ENCODE measurements at regions not wholly inside any gene's neighbourhood (a gene's known extent, or its start where the extent isn't known, plus 50 kb on each side); places are given as distances from the start of the nearest gene placed in this dataset.
"Not testable (repeated sequence)": the region's sequence is repeated elsewhere in the genome, so short reads cannot be mapped to it uniquely, and the experiment has no call there.

DNA sequence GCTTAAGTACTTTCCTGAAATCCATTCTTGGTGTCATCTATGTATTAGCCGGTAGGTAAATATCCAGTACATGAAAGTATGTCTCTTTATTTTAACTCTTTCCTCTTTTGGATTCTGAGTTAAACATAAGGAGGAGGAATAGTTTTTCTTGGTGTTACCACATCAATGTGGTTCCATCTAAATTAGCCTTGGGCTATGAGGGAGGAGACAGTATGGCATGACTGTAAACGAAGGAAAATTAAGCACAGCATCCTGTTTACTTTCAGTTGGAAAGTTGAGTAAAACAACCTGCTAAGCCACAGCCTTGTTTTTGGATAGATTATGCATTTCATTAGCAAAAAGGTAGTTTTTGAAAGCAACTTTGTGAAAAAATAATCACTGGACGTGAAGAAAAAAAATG lies 693.0 kb upstream of the SOX9 start:
- DNase-seq = no peak

DNA sequence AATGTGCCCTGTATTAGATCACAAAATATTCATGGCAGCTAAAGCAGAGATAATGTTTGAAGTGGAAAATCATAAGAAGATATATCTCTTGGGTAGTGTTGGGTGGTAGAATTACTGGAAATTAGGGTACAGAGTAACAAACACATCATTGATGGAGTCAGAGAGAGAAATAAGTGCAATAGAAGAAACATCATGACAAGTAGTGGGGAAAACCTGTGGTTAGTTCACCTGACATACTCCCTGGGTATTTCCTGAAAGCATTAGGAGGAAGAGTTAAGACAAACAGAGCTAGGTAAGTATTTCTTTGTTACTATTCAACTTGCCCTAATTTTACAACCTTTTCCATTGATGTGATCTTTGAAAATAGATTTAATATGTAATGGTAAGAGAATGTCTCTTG lies 691.9 kb upstream of the SOX9 start:
- no peak for DNase-seq

GRCh38 chr17:71430281-71430680 lies 690.5 kb upstream of the SOX9 start:
- no peak for DNase-seq

DNA sequence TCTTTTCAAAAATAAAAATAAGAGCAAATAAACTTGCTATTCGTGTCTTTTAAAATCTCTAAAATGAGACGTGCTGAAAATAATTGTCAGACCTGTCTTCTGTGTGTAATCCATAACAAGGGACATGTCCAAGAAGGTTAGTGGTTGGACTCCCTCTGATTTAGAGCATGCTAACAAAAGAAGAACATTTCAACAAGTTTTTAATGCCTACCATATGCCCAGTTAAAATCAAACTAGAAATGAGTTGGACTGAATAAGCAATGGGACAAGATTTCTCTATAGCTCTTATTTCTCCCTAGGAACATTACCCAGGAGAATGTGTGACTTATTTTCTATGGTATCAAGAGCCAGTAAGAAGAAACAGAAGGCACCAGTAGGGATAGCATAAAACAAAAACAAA lies 689.7 kb upstream of the SOX9 start:
- no peak for DNase-seq

- no peak for DNase-seq
Measured at GRCh38 chr17:71432378-71433315, 688.2 kb upstream of the SOX9 start.

GRCh38 chr17:71434716-71435115 lies 686.1 kb upstream of the SOX9 start:
- no peak for DNase-seq

GRCh38 chr17:71436479-71436878 lies 684.3 kb upstream of the SOX9 start:
- DNase-seq = no peak

DNA sequence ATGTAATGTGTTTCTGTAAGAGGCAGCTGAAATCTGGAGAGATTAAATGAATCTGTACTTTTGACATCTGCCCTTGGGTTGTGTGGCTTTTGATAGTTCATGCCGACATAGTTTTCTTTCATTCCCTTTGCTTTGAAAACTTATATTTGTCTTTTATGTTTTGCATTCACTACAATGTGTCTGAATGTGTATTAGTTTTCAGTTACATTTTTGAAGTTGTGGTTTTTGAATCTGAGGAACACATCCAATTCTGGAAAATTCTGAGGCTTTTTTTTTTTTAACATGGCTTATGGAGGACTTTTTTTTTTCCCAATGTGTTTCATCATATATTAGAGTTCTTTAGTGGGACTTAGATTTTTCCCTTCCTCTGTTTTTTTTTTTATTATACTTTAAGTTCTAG lies 683.7 kb upstream of the SOX9 start:
- no peak for DNase-seq

GRCh38 chr17:71438631-71439146 lies 682.1 kb upstream of the SOX9 start:
- DNase-seq = no peak

- no peak for DNase-seq
Measured at GRCh38 chr17:71440513-71440912, 680.3 kb upstream of the SOX9 start.

DNA sequence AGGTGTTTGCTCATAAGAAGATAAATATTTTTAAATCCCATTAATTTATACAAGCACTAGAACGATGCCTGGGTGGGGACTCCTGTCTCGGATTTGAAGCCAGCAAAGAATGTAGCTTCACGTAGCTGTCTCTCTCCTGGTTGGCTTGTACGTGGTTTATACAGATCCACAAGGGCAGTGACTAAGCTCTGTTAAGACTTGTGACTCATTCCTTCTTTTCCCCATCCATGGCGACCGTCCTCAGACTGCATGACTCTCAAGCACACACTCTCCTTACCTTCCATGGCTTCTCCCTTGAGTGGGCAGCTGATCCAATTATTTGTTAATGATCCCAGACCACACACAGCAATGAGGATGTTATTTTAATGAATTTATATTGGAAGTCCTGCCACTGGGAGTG lies 679.7 kb upstream of the SOX9 start:
- no peak for DNase-seq

- no peak for DNase-seq
Measured at GRCh38 chr17:71444078-71444477, 676.7 kb upstream of the SOX9 start.

- DNase-seq = no peak
Measured at GRCh38 chr17:71446645-71447437, 674.0 kb upstream of the SOX9 start.

DNA sequence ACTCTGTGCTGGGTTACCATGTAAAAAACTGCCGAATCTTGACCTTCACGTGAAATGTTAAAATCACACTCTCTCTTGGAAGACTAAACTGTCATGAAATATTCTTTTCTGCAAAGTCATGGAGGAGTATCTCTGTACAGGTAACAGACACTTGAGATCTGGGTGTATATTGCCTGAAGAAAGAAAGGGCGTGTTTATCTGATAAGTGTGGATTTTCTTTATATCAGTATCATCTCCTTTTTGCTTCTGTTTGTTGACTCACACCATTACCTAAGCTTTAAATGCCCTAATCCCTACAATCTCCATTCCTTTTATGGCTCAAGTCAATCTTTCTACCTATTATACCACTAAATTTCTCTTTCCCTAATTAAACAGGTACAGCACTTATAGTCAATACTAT lies 673.2 kb upstream of the SOX9 start:
- no peak for DNase-seq

GRCh38 chr17:71450657-71451056 lies 670.2 kb upstream of the SOX9 start:
- not testable (repeated sequence) for DNase-seq

DNA sequence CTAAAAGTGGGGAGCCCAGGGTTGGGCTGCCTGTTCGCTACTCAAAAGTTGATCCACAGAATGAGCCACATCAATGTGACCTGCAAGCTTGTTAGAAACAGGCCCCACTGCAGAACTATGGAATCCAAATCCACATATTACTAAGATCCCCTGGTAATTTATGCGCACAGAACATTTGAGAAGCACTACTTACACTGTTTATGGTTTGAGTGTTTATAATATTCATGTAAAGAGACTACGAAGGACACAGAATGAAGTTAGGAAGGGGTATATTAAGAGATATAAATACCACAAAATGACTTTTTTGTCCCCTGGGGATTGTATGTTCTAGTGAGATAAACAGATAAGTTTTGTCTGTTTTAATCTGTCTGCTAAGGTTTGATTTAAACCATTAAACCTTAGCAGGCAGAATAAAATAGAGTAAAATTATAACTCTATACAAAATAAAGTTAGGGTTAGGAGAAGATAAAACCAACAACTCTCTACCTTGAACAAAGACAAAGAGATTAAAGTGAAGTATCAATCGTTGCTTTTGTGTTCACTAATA lies 666.9 kb upstream of the SOX9 start:
- DNase-seq = no peak

GRCh38 chr17:71455219-71455618 lies 665.6 kb upstream of the SOX9 start:
- DNase-seq = no peak

DNA sequence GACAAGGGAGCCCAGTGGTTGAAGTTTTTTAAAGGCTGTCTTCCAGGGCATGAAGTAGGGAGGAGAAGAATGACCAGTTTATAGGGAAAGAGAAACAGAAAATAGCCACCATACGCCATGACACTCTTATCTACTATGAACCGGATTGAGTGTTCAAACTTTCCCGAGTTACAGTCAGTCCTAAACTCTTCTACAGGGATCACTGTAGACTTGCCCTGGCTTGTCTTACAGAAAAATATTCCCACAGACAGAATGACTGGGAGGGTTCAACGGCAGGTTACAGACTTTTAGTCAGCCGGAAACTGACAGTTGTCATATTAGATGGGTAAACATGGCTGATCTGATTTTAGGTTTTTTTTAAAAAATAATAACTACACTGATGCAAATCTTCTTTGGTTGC lies 662.5 kb upstream of the SOX9 start:
- DNase-seq = no peak

GRCh38 chr17:71460943-71461342 lies 659.9 kb upstream of the SOX9 start:
- DNase-seq = no peak

- no peak for DNase-seq
Measured at GRCh38 chr17:71461498-71462169, 659.2 kb upstream of the SOX9 start.

DNA sequence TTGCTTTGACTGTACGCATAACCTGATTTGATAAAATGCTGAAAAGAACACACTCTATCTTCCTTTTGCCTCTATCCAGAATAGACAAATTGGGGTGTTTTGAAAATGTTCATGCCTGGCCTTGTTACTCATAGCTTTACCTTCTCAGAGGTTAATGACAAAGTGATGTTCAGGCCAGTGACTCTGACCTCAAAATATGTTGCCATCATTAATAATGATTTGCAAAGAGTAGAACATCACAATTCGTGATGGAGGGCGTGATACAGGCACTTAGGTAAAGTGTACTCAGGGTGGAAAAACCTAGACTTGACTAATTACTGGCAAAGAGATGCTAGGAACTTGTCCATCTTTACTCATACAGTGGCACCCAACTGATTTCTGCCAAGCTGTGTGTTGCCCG lies 656.6 kb upstream of the SOX9 start:
- no peak for DNase-seq

DNA sequence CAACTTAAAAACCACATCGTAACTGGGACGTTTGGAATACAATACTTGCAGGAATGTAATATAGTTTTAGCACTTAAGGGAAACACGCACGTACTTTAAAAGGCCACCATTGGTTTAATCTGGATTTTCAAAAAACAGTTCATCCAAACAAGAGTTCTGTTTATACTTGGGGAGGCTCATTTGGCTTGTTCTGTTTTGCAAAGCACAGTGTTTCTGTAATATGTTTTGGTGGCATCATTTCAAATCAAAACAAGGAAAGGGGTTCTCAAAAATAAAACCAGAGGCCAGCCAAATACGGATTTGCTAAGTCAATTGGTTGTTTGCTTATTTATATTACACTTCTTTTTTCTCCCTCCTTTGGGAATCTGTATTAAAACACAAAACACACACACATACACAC lies 656.1 kb upstream of the SOX9 start:
- DNase-seq = no peak

GRCh38 chr17:71467719-71468118 lies 653.1 kb upstream of the SOX9 start:
- DNase-seq = no peak
